GM10266 (cell line): ENCODE measurements at regions not wholly inside any gene's neighbourhood (a gene's known extent, or its start where the extent isn't known, plus 50 kb on each side); places are given as distances from the start of the nearest gene placed in this dataset.

Source experiments
- DNase-seq: peaks from one replicate; pipeline ENCODE4 v3.0.0; 2012; ENCODE audit errors: extremely low spot score
- TF ChIP-seq, protein P1 (sequence below): IDR thresholded peaks from 2 replicates; pipeline ENCODE4 v1.5.1; 2012; ENCODE audit warnings: mild to moderate bottlenecking, low read depth; ENCODE audit not compliant: control insufficient read depth, insufficient read depth; ENCODE audit errors: missing control alignments

- TF ChIP-seq, protein P1, sequence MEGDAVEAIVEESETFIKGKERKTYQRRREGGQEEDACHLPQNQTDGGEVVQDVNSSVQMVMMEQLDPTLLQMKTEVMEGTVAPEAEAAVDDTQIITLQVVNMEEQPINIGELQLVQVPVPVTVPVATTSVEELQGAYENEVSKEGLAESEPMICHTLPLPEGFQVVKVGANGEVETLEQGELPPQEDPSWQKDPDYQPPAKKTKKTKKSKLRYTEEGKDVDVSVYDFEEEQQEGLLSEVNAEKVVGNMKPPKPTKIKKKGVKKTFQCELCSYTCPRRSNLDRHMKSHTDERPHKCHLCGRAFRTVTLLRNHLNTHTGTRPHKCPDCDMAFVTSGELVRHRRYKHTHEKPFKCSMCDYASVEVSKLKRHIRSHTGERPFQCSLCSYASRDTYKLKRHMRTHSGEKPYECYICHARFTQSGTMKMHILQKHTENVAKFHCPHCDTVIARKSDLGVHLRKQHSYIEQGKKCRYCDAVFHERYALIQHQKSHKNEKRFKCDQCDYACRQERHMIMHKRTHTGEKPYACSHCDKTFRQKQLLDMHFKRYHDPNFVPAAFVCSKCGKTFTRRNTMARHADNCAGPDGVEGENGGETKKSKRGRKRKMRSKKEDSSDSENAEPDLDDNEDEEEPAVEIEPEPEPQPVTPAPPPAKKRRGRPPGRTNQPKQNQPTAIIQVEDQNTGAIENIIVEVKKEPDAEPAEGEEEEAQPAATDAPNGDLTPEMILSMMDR = no peak
- no peak for DNase-seq
Measured at GRCh38 chr16:6105115-6105514, 1007.5 kb upstream of the EEF2KMT start.

GRCh38 chr16:6104428-6104827 is 1006.8 kb upstream of the EEF2KMT start:
- no peak for DNase-seq
- TF ChIP-seq, protein P1 = no peak

DNA sequence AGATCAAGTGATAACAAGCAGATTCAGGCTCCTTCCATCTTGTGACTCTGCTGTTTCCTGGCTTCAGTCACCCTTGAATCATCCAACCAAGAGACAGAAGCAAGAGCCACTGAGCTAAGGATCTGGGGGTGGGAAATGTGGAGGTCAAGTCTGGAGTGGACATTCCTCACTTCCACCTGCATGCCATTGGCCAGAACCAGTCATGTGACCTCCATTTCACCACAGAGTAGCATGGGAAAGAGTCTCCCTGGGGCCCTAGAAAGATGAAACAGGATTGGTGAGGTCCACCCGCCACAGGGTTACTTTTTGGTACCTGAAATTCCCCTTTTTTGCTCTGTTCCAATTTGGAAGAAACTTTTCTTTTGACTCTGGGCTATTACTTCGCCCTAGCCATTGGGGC is 1006.0 kb upstream of the EEF2KMT start:
- TF ChIP-seq, protein P1 = no peak
- DNase-seq = no peak

- DNase-seq = no peak
- TF ChIP-seq, protein P1 = no peak
Measured at GRCh38 chr16:6099102-6099501, 1001.5 kb upstream of the EEF2KMT start.

- TF ChIP-seq, protein P1 = no peak
- no peak for DNase-seq
Measured at GRCh38 chr16:6096931-6097670, 999.5 kb upstream of the EEF2KMT start.

DNA sequence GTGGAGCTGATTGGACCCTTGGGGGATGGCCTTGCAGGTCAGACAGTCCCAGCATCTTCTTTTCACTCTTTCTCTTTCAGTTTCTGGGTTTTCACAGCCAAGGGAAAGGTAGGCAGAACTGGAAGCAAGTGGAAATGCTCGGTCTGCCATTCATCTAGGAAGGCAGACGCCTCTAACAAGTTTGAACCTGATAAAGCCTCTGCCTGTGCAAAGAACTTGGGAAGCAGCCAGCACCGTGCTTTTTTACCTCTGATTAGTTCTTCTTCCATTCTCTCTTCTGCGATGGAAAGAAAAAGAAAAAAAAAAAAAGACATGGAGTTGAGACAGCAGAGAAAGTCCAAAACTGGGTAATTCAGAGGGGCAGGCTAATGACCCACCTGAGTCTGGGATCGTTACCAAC is 997.8 kb upstream of the EEF2KMT start:
- TF ChIP-seq, protein P1 = no peak
- no peak for DNase-seq

- DNase-seq = no peak
- TF ChIP-seq, protein P1 = no peak
Measured at GRCh38 chr16:6091021-6091420, 993.4 kb upstream of the EEF2KMT start.
